ENCODE measurements at regions not wholly inside any gene's neighbourhood (a gene's known extent, or its start where the extent isn't known, plus 50 kb on each side); places are given as distances from the start of the nearest gene placed in this dataset.

- ChIA-PET POLR2A (no interaction called here), CTCF (interaction anchor here (1.5 to 1.6 kb wide), 2 partner anchors 18 to 20 kb away, joined by 3 to 7 read pairs; no protein-coding TSS in a partner anchor)
- DNase-seq (ENCODE audit: low read depth, low spot score): no peak
- TF ChIP-seq CTCF (IDR thresholded peaks at IDR 0.05; ENCODE audit: insufficient read depth, low read length, missing control alignments): no peak
- no peak overlapping the region for H3K4me3 ChIP-seq (ENCODE audit: low read depth, low read length)
Measured at GRCh38 chr2:126990200-126990599, 91.5 kb downstream of the TEX51 start.

- ChIA-PET POLR2A (no interaction called here), CTCF (interaction anchor here (1.5 to 1.6 kb wide), 2 partner anchors 19 to 20 kb away, joined by 3 to 7 read pairs; no protein-coding TSS in a partner anchor)
- DNase-seq (ENCODE audit: low read depth, low spot score): no peak
- no peak overlapping the region for H3K4me3 ChIP-seq (ENCODE audit: low read depth, low read length)
- no peak for TF ChIP-seq CTCF (IDR thresholded peaks at IDR 0.05; ENCODE audit: insufficient read depth, low read length, missing control alignments)
Measured at GRCh38 chr2:126990605-126991532, 92.2 kb downstream of the TEX51 start.

- no peak for DNase-seq (ENCODE audit: low read depth, low spot score)
- TF ChIP-seq CTCF (IDR thresholded peaks at IDR 0.05; ENCODE audit: insufficient read depth, low read length, missing control alignments): no peak
- POLR2A ChIA-PET: no interaction called here
- no peak overlapping the region for H3K4me3 ChIP-seq (ENCODE audit: low read depth, low read length)
- CTCF ChIA-PET: interaction anchor here (1.1 kb wide), 1 partner anchor 22 kb away, joined by 3 read pairs; no protein-coding TSS in a partner anchor
Measured at GRCh38 chr2:126994340-126994777, 95.7 kb downstream of the TEX51 start.

DNA sequence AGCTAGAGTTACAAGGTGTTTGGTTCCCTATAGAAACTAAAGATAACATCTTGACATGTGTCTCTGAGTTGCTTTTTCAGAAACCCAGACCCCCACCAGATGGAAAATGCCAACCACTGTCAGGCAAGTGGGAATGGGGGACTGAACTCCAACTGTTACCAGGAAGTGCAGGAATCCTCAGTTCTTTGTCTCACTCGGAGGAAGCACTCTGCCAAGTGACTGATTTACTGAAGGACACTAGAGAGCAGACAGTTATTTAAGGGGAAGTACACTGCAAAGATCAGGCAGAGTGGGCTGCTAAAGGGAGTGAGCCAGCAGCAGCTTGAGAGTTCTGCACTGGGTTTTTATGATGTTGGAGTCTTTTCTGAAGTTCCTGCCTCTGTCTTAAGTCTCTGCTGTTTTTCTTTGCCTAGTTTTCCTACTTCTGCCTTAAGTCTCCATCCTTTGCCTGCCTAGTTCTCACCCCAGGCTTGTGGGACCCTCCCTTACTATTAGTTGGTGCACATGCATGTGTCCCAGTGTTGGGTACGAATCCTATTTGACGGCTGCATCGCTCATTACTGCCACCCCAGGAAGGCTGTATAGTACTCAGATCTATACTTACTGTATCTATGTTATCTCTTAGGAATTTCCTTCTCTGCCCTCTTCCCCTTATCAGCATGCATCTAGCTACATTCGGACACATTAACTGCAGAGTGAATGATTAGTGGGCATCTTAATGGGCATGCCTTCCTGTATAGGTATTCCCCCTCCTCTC is 97.1 kb downstream of the TEX51 start:
- CTCF ChIA-PET: no interaction called here

GRCh38 chr2:126996378-126996699 is 97.6 kb downstream of the TEX51 start:
- CTCF ChIA-PET: no interaction called here
- no peak for TF ChIP-seq CTCF (IDR thresholded peaks at IDR 0.05; ENCODE audit: insufficient read depth, low read length, missing control alignments)
- DNase-seq (ENCODE audit: low read depth, low spot score): no peak
- POLR2A ChIA-PET: no interaction called here
- H3K4me3 ChIP-seq (ENCODE audit: low read depth, low read length): no peak overlapping the region

More for the DNA sequence above, 97.1 kb downstream of the TEX51 start:
- TF ChIP-seq CTCF (IDR thresholded peaks at IDR 0.05; ENCODE audit: insufficient read depth, low read length, missing control alignments): no peak
- no peak for DNase-seq (ENCODE audit: low read depth, low spot score)
- no peak overlapping the region for H3K4me3 ChIP-seq (ENCODE audit: low read depth, low read length)
- POLR2A ChIA-PET: no interaction called here
